Caco-2 (cell line): ENCODE measurements at regions not wholly inside any gene's neighbourhood (a gene's known extent, or its start where the extent isn't known, plus 50 kb on each side); places are given as distances from the start of the nearest gene placed in this dataset.

Source experiments
- BruUV-seq: library from RNA; stranded (reverse); fragments of 400-500 nt; replicated peaks from 2 replicates; lab custom pipeline; 2021; lab: Mats Ljungman, UMichigan
- CTCF ChIA-PET: fragments of 300-600 bp; sonication (Branson Sonifier 250); formaldehyde crosslinking; loops from one replicate; lab custom pipeline; 2022; ENCODE audit warnings: antibody characterized with exemption; lab: Charles Lee
- POLR2A ChIA-PET: fragments of 300-600 bp; sonication (Branson Sonifier 250); formaldehyde crosslinking; loops from one replicate; lab custom pipeline; 2022; ENCODE audit warnings: antibody characterized with exemption; lab: Charles Lee
- DNase-seq, 2 experiments: peaks; one replicate each; pipeline versions ENCODE4 v3.0.0 to v3.0.0-alpha.2; 2020 to 2022
- H3K27me3 ChIP-seq: replicated peaks from 2 replicates; pipeline ENCODE4 v1.6.0; 2011; ENCODE audit warnings: low read length; ENCODE audit not compliant: control insufficient read depth, insufficient read depth
- H3K36me3 ChIP-seq: 2 replicates; pipeline ENCODE4 v1.5.1; 2011; ENCODE audit warnings: low read length; ENCODE audit not compliant: control insufficient read depth, insufficient read depth
- H3K4me1 ChIP-seq: fragments of 250-450 bp; sonication (Bioruptor Pico); 2 replicates; pipeline ENCODE4 v1.5.1; 2020; ENCODE audit warnings: mild to moderate bottlenecking
- H3K4me3 ChIP-seq: 2 replicates; pipeline ENCODE4 v1.5.1; 2011; ENCODE audit warnings: low read depth, mild to moderate bottlenecking, control low read depth, low read length
- H3K9me3 ChIP-seq: fragments of 250-450 bp; sonication (Bioruptor Pico); 2 replicates; pipeline ENCODE4 v1.5.1; 2020; ENCODE audit warnings: mild to moderate bottlenecking, moderate library complexity
- H3K27ac Mint-ChIP-seq: one replicate; pipeline ENCODE4 v1.8.0; 2022; ENCODE audit warnings: mixed read lengths; ENCODE audit not compliant: unreplicated experiment
- H3K27me3 Mint-ChIP-seq: one replicate; pipeline ENCODE4 v1.8.0; 2022; ENCODE audit warnings: mixed read lengths; ENCODE audit not compliant: insufficient read depth, unreplicated experiment
- H3K36me3 Mint-ChIP-seq: one replicate; pipeline ENCODE4 v1.8.0; 2022; ENCODE audit warnings: mild to moderate bottlenecking, mixed read lengths; ENCODE audit not compliant: insufficient read depth, unreplicated experiment
- H3K4me1 Mint-ChIP-seq: one replicate; pipeline ENCODE4 v1.8.0; 2022; ENCODE audit warnings: low read depth, mixed read lengths; ENCODE audit not compliant: unreplicated experiment
- H3K4me3 Mint-ChIP-seq: one replicate; pipeline ENCODE4 v1.8.0; 2022; ENCODE audit warnings: mild to moderate bottlenecking, moderate library complexity, mixed read lengths; ENCODE audit not compliant: unreplicated experiment
- H3K9me3 Mint-ChIP-seq: one replicate; pipeline ENCODE4 v1.8.0; 2022; ENCODE audit warnings: mixed read lengths; ENCODE audit not compliant: unreplicated experiment
- intact Hi-C: fragments of 100-400 bp; cut with micrococcal nuclease; formaldehyde crosslinking; loops from one replicate; pipeline ENCODE4 v1.10.0; 2022; ENCODE audit not compliant: unreplicated experiment
- TF ChIP-seq, protein P1 (sequence below), 2 experiments: fragments of 200-600 bp in 1 of 2; IDR thresholded peaks; 1 replicate in 1 of 2; 2 replicates in 1 of 2; pipeline versions ENCODE4 v1.5.1 to v1.8.0; 2011 to 2022; ENCODE audit warnings: antibody characterized with exemption in 1 of 2, control low read depth in 1 of 2, inconsistent platforms in 1 of 2, low read depth in 1 of 2, low read length in 1 of 2, mild to moderate bottlenecking in 1 of 2, moderate library complexity in 1 of 2; ENCODE audit not compliant: insufficient read depth in 1 of 2, severe bottlenecking in 1 of 2, unreplicated experiment in 1 of 2

DNA sequence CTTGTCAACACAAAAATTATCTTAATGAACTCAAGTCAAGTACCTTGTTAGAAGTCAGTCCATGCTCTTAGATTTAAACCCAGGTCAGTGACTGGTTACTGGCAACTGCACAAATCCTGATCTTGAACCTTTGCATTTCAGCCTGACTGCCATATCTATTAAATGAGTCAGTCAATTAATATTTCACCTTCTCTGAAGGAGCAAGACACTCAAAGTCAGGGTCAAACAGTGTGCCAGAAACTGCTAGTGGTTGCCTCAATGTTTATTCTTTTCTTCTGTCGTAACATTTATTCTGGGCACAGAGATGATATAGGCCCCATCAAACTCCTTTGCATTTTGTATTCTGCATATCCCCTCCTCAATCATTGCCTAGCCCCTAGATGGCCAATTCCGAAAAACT is 193.9 kb upstream of the MOCS1 start:
- intact Hi-C loops, result no loop called here
- H3K9me3 ChIP-seq, result no peaks in the 10 kb centered on the region
- no TSS peak for BruUV-seq
- H3K36me3 Mint-ChIP-seq, result no peaks in the 10 kb centered on the region
- H3K4me1 ChIP-seq, result no peaks in the 10 kb centered on the region
- POLR2A ChIA-PET, result no interaction called here
- DNase-seq, result no peak
- no peaks in the 10 kb centered on the region for H3K27me3 ChIP-seq
- no peak overlapping the region for H3K4me3 ChIP-seq
- TF ChIP-seq, protein P1, sequence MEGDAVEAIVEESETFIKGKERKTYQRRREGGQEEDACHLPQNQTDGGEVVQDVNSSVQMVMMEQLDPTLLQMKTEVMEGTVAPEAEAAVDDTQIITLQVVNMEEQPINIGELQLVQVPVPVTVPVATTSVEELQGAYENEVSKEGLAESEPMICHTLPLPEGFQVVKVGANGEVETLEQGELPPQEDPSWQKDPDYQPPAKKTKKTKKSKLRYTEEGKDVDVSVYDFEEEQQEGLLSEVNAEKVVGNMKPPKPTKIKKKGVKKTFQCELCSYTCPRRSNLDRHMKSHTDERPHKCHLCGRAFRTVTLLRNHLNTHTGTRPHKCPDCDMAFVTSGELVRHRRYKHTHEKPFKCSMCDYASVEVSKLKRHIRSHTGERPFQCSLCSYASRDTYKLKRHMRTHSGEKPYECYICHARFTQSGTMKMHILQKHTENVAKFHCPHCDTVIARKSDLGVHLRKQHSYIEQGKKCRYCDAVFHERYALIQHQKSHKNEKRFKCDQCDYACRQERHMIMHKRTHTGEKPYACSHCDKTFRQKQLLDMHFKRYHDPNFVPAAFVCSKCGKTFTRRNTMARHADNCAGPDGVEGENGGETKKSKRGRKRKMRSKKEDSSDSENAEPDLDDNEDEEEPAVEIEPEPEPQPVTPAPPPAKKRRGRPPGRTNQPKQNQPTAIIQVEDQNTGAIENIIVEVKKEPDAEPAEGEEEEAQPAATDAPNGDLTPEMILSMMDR (IDR thresholded peaks at IDR 0.05; ENCODE audit: insufficient read depth in 1 of 2, low read depth in 1 of 2, low read length in 1 of 2, severe bottlenecking in 1 of 2, unreplicated experiment in 1 of 2), result no peak
- H3K4me3 Mint-ChIP-seq, result no peak overlapping the region
- CTCF ChIA-PET, result no interaction called here
- no peaks in the 10 kb centered on the region for H3K4me1 Mint-ChIP-seq
- no peaks in the 10 kb centered on the region for H3K9me3 Mint-ChIP-seq
- peaks cover 5% of the 10 kb centered on the region for H3K27me3 Mint-ChIP-seq
- no peaks in the 10 kb centered on the region for H3K36me3 ChIP-seq
- no peak overlapping the region for H3K27ac Mint-ChIP-seq

DNA sequence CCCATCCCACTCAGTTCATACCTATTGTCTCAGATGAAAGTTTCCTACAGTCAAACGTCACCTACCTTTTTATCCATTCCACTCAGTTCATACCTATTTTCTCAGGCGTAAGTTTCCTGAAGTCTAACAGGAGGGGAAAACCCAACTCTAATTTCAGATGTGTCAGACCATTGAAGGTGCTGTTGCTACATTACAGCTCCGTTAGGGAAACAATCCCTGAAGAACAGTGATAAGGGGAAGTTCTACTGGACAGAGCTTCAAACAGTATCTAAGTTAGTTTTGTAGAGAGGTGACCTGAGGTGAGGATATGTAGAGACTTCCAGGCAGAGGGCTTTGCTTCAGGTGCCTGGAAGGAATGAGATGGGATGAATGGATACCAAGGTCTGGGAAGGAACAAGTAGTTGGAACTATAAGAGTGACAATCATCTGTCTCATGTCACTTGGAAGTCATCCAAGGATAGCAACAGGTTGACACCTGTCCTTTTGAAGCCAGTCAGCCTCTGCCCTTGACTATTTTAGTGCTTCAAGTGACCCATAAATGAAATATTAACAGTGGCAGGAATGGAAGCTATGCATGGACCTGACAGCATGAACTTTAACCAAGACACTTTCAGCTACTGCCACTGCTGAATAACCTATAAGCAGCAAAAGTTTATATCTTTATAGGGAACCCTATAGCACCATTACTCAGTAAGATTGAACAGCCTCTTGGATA is 191.6 kb upstream of the MOCS1 start:
- POLR2A ChIA-PET, result no interaction called here
- Histone ChIP-seq H3K27me3 (no peaks in the 10 kb centered on the region), H3K4me1 (no peaks in the 10 kb centered on the region), H3K4me3 (no peak overlapping the region), H3K36me3 (no peaks in the 10 kb centered on the region), H3K9me3 (no peaks in the 10 kb centered on the region)
- Mint-ChIP-seq H3K4me1 (no peaks in the 10 kb centered on the region), H3K36me3 (no peaks in the 10 kb centered on the region), H3K9me3 (no peaks in the 10 kb centered on the region), H3K27me3 (peaks cover 5% of the 10 kb centered on the region), H3K27ac (no peak overlapping the region), H3K4me3 (no peak overlapping the region)
- no peak for DNase-seq
- intact Hi-C loops, result no loop called here
- CTCF ChIA-PET, result no interaction called here
- TF ChIP-seq, protein P1 (IDR thresholded peaks at IDR 0.05; ENCODE audit: insufficient read depth in 1 of 2, low read depth in 1 of 2, low read length in 1 of 2, severe bottlenecking in 1 of 2, unreplicated experiment in 1 of 2), result no peak
- no TSS peak for BruUV-seq

GRCh38 chr6:40124924-40125323 is 190.7 kb upstream of the MOCS1 start:
- H3K27ac Mint-ChIP-seq, result no peak overlapping the region
- H3K27me3 ChIP-seq, result no peaks in the 10 kb centered on the region
- no TSS peak for BruUV-seq
- intact Hi-C loops, result no loop called here
- POLR2A ChIA-PET, result no interaction called here
- peaks cover 5% of the 10 kb centered on the region for H3K27me3 Mint-ChIP-seq
- H3K4me1 ChIP-seq, result no peaks in the 10 kb centered on the region
- no peaks in the 10 kb centered on the region for H3K9me3 Mint-ChIP-seq
- H3K4me3 Mint-ChIP-seq, result no peak overlapping the region
- no peaks in the 10 kb centered on the region for H3K36me3 ChIP-seq
- H3K4me1 Mint-ChIP-seq, result no peaks in the 10 kb centered on the region
- CTCF ChIA-PET, result no interaction called here
- no peak for DNase-seq
- H3K9me3 ChIP-seq, result no peaks in the 10 kb centered on the region
- H3K4me3 ChIP-seq, result no peak overlapping the region
- H3K36me3 Mint-ChIP-seq, result no peaks in the 10 kb centered on the region
- TF ChIP-seq, protein P1 (IDR thresholded peaks at IDR 0.05; ENCODE audit: insufficient read depth in 1 of 2, low read depth in 1 of 2, low read length in 1 of 2, severe bottlenecking in 1 of 2, unreplicated experiment in 1 of 2), result no peak
